GM20000 (cell line): ENCODE measurements at regions not wholly inside any gene's neighbourhood (a gene's known extent, or its start where the extent isn't known, plus 50 kb on each side); places are given as distances from the start of the nearest gene placed in this dataset.

Source experiments
- DNase-seq: peaks from one replicate; pipeline ENCODE4 v3.0.0; 2012; ENCODE audit warnings: low spot score
- CTCF ChIP-seq: IDR thresholded peaks from 2 replicates; pipeline ENCODE4 v1.5.1; 2012; ENCODE audit warnings: mild to moderate bottlenecking, control low read depth; ENCODE audit errors: extremely low read depth, missing control alignments

GRCh38 chr10:88159127-88159829 is 295.9 kb downstream of the PTEN start:
- no peak for TF ChIP-seq CTCF
- DNase-seq = no peak

GRCh38 chr10:88161070-88161469 is 297.6 kb downstream of the PTEN start:
- no peak for DNase-seq
- TF ChIP-seq CTCF = no peak

GRCh38 chr10:88161756-88162155 is 298.3 kb downstream of the PTEN start:
- no peak for TF ChIP-seq CTCF
- no peak for DNase-seq

GRCh38 chr10:88162852-88163251 is 299.4 kb downstream of the PTEN start:
- no peak for TF ChIP-seq CTCF
- peak; percentile 26 for DNase-seq

GRCh38 chr10:88163572-88163971 is 300.1 kb downstream of the PTEN start:
- TF ChIP-seq CTCF = no peak
- DNase-seq = no peak

- DNase-seq = no peak
- no peak for TF ChIP-seq CTCF
Measured at GRCh38 chr10:88164471-88164870, 301.0 kb downstream of the PTEN start.

GRCh38 chr10:88165849-88166271 is 302.4 kb downstream of the PTEN start:
- no peak for DNase-seq
- no peak for TF ChIP-seq CTCF
